Urothelium cell line (cell line): ENCODE measurements at regions not wholly inside any gene's neighbourhood (a gene's known extent, or its start where the extent isn't known, plus 50 kb on each side); places are given as distances from the start of the nearest gene placed in this dataset.
"Not testable (repeated sequence)": the region's sequence is repeated elsewhere in the genome, so short reads cannot be mapped to it uniquely, and the experiment has no call there.

ENCODE experiments used
- DNase-seq: peaks from one replicate; pipeline ENCODE4 v3.0.0; 2011; ENCODE audit warnings: low spot score, mixed read lengths
- FAIRE-seq: peaks from 2 replicates; lab custom pipeline; 2011; peaks lifted over from hg19 to GRCh38; lab: Jason Lieb, UNC

DNA sequence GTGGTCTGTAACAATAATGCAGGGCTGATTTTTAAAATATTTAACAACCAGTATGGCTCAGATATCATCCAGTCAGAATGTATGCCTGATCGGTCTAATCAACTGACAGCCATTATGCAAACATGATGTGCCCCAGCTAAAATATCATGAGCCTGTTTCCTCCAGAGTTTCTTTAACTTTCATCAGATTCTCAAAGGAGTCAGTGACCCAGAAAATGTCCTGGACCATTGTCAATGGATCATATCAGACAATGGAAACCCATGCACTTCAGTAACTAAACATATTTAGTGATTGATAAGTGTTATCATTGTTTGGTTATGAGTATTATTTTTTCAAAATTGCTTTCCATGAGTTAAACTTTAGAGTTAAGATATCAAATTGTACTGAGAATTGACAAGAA, 173.5 kb downstream of the LMBRD1 start:
- FAIRE-seq = no peak

DNA sequence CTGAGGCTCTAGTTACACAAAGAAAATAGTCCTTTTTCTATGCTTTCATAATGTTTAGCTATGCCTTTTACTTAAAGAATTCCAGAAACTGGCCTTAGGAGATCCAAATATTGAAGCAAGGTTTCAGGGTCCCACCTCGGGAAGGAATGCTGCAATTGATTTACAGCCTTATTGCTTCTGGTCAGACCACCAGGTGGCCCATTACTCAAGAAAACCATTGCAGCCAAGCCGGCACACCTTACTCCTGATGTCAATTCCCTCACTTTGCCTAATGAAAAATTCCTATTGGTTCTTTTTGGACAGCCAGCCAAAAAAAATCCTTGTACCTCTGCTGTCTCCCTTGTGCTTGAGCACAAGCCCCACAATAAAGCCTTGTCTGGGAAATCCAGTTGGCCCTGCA, 173.9 kb downstream of the LMBRD1 start:
- no peak for FAIRE-seq
- DNase-seq = no peak

More for the DNA sequence above, 173.5 kb downstream of the LMBRD1 start:
- no peak for DNase-seq

DNA sequence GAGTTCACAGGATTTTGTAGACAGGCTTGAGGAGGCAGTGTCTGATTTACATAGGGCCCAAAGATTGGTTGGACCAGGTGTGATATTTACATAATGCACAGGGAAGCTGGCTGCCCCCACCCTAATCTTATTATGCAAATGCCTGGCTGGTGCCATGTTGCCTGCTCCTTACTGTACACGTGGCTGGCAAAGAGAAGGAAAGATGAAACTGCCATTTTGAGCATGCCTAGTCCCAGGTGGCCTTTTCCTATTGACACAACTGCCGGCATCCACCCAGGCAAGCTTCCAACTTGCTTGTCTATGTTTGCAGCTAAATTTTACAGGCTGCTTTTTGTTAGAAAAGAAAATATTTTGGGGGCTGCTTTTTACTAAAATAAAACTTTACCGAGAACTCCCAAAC, 174.6 kb downstream of the LMBRD1 start:
- FAIRE-seq (no peak), DNase-seq (no peak)

DNA sequence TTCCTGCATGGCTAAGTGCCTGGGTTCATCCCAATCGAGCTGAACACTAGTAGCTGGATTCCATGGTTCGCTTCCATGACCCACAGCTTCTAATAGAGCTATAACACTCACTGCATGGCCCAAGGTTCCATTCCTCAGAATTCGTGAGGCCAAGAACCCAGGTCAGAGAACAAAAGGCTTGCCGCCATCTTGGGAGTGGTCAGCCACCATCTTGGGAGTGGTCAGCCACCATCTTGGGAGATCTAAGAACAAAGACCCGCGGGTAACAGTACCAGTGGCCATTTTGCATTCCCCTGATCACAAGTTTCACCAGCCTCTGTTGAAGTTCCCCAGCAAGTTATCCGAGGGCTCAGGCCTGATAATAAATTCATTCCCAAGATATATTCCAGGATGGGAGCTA, 179.6 kb downstream of the LMBRD1 start:
- DNase-seq (no peak), FAIRE-seq (no peak)

DNA sequence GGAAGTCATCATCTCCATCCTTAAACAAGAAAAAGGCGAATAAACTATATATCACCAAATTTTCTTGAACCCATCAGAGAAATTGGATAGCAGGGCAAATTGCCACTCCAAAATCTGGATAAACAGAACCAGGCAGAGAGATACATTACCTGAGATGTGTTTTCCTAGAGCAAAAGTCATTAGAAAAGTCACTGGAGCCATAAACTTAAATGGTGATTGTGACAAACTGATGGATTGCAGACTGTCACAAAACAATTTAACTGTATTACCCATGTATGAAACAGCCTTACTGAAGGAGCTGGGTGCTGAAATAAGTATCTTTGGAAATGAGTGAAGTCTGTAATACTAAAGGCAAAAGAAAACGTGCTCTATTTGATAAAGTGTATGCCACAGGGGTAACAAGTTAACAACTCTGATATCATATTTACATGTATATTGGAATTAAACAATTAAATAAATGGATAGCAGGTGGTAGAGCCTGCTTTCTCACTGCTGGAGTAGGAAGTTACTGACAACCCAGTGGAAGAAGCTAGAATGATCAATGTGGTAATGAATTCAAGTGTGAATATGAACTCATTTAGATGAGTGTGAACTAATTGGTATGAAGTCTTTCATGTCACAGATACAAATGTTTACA, 186.9 kb downstream of the LMBRD1 start:
- FAIRE-seq (no peak), DNase-seq (no peak)

DNA sequence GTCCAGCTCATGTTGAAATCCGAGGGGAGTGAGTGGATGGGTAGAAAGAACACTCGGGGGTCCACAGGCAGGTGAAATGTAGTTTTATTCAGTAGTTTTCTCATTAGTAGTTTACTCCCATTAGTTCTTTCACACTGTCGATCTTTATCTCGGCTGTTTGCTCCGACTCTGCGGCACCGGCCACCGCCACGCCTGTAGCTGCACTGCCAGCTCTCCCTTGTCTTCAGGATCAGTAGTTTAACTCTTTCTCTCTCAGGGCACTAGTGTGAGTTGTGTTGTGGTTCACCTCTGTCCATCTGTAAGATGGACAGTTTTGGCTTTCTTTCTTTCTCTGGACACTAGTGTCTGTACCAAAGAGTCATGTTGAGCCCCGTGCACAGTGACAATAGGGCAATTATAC, 195.7 kb downstream of the LMBRD1 start:
- DNase-seq = no peak
- no peak for FAIRE-seq

DNA sequence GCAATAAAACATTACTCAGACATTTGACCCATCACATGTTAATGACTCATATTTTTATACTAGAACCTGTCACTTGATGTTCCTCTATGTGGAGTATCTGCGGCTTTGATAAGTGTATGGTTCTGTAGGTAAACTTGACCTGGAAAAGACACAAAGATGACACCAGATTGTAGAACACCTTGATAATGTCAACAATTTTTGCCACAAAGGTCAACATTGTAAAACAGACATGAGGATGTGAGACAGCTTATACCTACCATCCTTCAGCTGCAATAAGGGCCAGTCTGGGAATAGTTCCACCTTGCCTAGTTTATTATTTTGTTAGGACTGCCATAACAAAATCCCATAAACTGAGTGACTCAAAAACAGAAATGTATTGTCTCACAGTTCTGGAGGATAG, 202.4 kb downstream of the LMBRD1 start:
- FAIRE-seq = no peak
- DNase-seq = no peak

DNA sequence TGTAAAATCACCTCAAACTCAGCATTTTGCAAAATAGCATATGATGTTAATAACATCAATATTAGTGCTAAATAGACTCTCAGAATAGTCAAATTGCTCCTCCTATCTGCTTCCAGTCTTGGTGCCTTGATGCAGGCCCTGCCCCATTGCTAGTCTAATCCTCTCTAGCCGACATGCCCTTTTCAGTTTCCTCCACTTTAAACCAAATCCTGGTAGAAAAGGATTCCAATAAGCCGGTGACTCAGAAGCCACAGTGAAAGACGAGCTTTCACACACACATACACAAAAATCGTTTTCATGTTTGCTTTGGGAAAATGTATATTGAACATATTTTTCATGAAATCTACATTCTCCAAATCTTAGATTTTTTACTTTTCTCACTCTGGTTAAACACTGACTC, 203.1 kb downstream of the LMBRD1 start:
- FAIRE-seq (no peak), DNase-seq (no peak)

DNA sequence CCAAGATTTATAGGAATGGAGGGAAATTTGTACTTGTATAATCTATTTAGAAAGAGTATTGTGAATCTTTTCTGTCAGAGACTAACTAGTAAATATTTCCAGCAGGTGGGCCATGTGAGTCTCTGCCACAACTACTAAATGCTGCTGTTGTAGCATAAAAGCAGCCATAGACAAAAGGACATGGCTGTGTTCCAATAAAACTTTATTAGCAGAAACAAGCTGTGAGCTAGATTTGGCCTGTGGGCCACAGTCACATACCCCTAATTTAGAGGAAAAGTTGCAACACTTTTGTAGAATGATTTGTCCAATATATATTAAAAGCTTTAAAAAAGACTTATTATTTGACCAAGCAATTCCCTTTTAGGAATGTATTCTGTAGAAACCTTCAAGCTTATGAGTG, 207.2 kb downstream of the LMBRD1 start:
- no peak for DNase-seq
- no peak for FAIRE-seq

DNA sequence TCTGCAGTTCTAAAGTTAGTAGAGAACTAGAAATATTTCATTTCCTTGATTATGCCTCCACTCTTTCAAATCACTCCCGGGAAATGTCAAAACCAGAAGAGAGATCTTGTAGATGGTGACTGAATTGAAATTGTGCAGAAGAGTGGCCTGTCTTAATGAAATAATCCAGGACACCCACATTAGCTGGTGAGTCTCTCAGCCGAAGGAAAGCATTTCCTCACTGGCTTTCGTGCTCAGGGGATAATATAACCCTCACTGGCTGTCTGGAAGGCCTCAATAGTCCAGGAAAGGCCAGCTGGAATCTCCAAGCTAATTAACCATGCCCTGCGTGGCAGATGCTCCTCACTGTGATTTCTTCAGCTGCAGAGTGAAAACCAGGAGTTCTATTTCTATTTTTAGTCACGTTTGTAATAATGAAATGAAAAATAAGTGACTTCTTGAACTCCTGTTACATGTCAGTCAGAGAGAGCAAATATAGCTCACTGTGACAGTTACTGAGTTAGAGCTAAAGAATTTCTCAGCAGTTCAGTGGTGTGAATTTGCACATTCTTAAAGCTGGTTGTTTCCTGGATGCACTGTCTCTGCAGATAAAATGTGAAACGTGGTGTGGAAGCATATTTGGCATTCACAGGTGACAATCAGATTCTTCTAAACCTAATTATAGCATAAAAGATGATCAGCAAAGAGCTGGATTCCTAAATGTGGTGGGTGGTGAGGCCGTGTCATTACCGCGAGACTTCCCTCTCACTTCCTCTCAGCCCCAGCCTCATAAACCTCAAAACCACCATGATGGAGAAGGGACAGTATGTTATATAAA, 211.7 kb downstream of the LMBRD1 start:
- DNase-seq (no peak), FAIRE-seq (no peak)

DNA sequence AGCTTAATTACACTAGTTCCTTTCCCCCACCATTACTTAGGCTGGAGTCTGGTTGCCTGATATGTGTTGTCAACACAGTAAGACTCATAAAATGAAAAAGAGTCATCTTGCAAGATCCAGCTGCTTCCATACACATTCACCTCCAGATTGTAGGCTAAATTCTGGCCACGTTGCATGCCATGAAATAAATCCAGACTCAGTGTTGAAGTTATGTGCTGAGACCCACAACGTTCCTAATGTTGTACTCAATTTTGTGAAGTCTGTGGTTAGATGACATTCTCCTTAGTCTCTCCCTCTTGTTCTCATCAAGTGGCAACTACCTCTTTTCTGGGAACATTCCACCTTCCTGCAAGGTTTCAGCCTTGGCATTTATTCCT, 212.3 kb downstream of the LMBRD1 start:
- DNase-seq (no peak), FAIRE-seq (no peak)

DNA sequence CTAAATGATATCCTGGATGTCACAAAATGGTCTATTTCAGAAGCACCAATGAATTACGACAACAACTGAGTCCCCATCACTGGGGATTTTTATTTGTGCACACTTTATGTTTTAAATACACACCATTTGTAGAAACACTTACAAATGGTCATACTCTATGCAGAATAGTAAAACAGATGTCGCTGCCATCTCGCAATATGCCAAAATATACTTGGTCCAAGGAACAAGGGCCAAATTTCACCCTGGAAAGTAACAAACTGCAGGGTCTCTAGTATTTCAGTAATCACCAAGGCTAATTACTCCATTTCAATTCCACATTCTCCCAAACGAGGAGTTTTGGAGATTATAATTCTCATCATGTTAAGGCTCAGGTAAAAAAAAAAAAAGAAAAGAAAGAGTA, 215.2 kb downstream of the LMBRD1 start:
- peak; percentile 30 for FAIRE-seq
- DNase-seq = no peak

DNA sequence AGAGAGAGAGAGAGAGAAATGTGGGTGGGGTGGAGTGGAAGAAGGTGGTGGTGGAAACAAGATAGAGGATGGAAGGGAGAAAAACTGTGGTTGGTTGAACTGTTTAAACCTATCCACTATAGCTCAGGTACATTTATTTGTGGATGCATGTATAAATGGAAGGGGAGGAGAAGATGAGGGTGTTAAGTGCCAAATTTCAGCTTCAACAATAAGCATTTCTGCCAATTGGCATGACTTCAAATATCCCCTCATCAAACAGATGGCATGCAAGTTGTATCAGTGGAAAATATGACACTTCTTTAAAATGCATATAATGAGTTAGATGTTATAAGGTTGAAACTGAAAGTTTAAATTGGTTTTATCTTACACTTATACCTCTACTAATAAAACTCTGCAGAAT, 216.1 kb downstream of the LMBRD1 start:
- DNase-seq = no peak
- no peak for FAIRE-seq

DNA sequence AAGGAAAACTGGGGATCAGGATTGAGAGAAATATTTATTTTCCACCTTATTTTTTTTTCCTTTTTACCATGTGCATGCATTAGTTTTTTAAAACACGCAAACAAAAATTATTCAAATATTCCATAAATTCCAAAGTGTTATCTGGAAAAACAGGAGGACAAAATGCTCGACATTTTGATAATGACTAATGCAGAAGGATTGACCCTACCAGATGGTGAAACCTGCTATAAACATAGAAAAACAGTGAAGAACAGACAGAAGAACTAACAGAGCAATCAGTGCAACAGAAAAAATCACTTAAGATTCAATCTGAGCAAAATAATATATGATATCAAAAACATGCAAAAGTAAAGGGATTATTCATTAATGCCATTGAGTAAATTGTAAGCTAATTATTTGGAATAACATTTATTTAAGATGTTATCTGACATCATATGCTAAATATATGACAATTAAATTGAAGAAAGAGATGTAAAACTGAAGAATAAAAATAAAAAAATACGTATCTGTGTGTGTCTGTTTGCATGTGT, 218.4 kb downstream of the LMBRD1 start:
- DNase-seq (no peak), FAIRE-seq (no peak)

DNA sequence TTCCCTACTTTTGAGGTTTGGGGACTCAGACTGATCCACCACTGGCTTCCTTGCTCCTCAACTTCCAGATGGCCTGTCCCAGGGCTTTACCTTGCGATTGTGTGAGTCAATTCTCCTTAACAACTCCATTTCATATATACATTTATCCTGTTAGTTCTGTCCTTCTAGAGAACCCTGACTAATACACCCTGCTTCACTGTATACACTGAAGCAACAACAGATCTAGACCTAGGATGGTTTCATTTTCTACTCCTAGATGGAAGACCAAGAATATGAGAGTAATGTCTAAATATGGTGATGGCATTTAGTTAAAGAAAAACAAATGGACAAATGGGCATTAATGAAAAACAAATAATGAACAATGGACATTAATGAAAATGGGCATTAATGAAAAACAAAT, 225.6 kb downstream of the LMBRD1 start:
- DNase-seq = no peak
- no peak for FAIRE-seq

DNA sequence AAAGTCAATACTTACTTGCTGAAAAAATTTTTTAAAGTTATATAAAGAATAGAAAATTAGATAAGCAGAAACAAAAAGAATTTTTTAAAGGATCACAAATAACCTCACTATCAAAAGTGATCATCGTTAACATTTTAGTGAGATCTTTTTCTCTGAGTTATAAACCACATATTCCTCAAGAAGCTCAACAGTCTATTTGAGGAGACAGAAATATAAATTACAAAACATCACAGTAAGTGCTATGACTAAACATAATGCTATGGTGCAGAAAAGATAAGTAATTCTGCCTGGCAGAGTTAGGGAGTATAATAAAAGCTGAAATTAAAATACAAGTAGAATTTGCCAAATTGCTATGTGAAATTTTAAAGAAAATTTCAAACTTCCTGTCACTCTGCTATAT, 226.7 kb downstream of the LMBRD1 start:
- FAIRE-seq (no peak), DNase-seq (no peak)

DNA sequence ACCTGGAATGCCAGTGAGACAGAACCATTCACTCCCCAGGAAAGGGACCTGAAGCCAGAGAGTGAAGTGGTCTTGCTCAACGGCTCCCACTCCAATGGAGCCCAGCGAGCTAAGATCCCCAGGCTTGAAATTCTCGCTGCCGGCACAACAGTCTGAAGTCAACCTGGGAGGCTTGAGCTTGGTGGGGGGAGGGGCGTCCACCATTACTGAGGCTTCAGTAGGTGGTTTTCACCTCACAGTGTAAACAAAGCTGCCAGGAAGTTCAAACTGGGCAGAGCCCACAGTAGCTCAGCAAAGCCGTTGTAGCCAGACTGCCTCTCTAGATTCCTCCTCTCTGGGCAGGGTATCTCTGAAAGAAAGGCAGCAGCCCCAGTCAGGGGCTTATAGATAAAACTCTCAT, 236.2 kb downstream of the LMBRD1 start:
- not testable (repeated sequence) for FAIRE-seq, DNase-seq

DNA sequence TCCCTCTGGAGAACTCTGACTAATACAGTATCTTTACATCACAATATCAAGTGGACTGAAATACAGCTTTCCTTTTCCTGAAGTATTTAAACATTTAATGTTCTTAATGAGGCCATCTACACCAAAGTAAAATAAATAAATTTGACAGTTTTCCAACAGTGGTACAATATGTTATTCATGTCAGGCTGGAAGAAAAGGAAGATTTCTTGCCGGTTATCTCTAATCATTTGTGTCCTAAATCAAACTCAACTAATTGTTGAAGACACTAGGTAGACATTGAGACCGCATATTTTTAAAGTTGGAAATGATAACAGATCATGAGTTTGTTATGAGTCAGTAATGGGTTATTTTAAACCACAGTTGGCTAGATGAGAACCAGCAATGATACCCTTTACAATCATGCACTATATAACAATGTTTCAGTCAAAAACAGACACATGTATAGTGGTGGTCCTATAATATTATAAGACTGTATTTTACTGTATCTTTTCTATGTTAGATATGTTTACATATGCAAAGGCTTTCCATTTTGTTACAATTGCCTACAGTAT, 241.6 kb downstream of the LMBRD1 start:
- DNase-seq (no peak), FAIRE-seq (no peak)

DNA sequence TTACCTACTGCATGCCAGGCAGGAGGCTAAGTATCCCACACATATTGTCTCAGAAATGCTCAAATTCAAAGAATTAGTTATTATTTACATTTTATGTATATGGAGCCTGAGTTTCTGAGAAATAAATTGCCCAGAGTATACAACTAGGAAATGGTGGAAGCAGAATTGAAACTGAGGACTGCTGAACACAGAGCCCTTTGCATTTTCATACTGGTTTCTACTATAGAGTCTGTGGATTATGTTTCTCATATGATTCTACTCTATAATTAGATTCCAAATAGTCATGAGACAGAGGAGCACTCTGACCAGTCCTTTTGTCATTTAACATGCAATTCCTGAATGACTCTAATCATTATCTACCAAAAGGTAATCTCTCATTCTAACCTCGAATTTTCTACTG, 254.3 kb downstream of the LMBRD1 start:
- FAIRE-seq (no peak), DNase-seq (no peak)

DNA sequence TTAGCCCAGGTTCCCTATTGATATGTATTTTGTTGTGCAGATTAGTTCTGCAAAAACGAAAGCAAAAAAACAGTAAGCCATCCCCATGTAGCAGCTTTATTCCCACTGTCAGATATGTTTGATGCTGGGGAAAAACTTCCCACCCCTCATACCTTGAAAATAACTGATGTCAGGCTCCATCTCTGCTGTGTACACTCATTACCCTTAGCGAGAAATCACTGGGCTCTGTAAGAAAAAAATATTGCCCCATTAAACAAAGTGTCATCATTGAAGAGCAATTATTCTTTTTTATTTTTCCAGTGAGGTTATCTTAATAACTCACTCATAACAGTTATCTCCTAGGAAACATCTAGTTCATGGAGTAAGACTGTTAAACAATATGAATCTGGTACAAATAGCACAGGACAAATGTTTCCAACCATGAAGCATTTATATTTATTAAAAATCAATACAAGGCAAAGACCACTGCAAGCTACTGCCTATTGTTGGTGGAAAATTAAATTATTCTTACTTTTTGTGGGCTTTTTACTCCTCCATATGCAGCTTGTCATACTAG, 268.8 kb downstream of the LMBRD1 start:
- no peak for FAIRE-seq
- no peak for DNase-seq

DNA sequence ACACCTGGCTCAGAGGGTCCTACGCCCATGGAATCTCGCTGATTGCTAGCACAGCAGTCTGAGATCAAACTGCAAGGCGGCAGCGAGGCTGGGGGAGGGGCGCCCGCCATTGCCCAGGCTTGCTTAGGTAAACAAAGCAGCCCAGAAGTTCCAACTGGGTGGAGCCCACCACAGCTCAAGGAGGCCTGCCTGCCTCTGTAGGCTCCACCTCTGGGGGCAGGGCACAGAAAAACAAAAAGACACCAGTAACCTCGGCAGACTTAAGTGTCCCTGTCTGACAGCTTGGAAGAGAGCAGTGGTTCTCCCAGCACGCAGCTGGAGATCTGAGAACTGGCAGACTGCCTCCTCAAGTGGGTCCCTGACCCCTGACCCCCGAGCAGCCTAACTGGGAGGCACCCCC, 281.3 kb downstream of the LMBRD1 start:
- not testable (repeated sequence) for FAIRE-seq, DNase-seq

DNA sequence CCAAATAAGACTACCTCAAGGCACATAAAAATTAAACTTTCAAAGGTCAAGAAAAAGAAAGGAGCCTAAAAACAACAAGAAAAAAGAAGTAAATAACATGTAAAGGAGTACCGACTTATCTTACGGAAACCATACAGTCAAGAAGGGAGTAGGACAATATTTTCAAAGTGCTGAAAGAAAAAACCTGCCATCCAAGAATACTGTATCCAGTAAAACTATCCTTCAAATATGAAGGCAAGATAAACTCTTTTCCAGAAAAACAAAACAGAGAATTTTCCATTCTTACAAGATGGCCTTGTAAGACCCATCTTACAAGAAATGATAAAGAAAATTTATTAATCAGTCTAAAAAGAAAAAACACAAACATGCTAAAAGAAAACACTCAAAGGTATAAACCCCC, 302.2 kb downstream of the LMBRD1 start:
- FAIRE-seq = no peak
- DNase-seq = no peak
